Ramos (cell line): ENCODE measurements at regions not wholly inside any gene's neighbourhood (a gene's known extent, or its start where the extent isn't known, plus 50 kb on each side); places are given as distances from the start of the nearest gene placed in this dataset.
"Not testable (repeated sequence)": the region's sequence is repeated elsewhere in the genome, so short reads cannot be mapped to it uniquely, and the experiment has no call there.

ENCODE experiments used
- in situ Hi-C: fragments of 300-500 bp; cut with MboI; formaldehyde crosslinking; loops from one replicate; pipeline ENCODE4 v1.14.3; 2022; ENCODE audit warnings: low sequenced_read_pairs; ENCODE audit not compliant: unreplicated experiment

DNA sequence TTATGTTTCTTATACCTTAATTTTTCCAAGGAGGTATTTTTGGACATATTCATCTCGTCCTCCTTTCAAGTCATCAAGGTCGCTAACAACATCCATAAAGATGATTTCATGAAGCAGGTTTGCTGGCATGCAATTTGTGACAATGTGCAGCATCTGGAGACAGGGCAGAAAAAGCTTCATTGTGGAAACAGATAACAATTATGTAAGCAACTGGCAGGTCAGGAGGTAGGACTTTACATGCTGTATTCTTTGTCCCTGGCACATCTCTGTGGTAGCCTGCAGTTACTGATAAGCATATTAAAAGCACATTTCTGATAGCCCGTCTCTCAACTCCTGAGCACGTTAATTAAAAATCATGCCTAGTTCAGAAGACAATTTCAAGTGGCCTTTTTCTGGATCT lies 156.8 kb downstream of the LEPR start:
- in situ Hi-C loops, result no loop called here

DNA sequence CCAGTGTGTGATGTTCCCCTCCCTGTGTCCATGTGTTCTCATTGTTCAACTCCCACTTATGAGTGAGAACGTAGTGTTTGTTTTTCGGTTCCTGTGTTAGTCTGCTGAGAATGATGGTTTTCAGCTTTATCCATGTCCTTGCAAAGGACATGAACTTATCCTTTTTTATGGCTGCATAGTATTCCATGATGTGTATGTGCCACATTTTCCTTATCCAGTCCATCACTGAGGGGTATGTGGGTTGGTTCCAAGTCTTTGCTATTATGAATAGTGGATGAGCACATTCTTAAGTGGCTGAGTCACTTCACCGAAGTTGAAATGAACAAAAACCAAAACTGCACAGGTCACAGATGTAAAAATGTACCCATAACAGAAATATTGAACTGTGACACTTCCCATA lies 157.5 kb downstream of the LEPR start:
- in situ Hi-C loops, result not testable (repeated sequence)

DNA sequence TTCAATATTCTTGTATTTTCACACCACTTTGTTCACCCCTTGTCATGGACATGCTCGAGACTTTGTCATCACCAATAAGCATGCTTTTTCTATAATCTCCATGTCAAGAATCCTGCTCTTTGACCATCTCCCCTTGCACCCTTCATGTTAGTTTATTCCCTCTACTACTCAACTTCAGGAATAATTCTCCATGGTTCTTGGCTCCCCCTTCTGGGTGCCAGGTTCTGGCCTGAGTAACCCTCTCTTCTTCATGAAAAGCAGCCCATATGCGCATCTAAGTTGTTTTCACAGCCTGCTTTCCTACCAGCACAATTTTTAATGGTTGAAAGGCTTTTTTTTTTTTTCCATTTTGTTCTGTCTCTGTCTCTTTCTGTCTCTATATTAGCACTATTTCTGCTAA lies 160.7 kb downstream of the LEPR start:
- in situ Hi-C loops, result no loop called here

DNA sequence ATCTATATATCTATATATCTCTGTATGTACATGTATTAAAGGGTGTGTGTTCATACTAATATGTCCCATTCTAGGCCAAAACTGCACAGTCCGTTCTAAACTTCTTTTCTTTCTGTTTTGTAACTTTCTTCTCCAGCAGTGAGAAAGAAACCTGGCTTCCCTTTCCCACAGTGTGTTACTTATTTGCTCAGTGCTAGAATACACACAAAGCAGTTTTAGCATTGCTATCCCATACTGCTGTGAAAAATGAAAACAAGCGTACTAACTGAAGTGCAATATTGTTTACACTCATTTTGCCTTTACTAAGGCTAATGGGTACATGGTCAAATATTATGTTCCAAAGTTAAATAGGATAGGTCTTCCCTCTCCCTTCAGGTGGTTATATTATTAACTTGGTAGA lies 163.9 kb downstream of the LEPR start:
- in situ Hi-C loops, result no loop called here

DNA sequence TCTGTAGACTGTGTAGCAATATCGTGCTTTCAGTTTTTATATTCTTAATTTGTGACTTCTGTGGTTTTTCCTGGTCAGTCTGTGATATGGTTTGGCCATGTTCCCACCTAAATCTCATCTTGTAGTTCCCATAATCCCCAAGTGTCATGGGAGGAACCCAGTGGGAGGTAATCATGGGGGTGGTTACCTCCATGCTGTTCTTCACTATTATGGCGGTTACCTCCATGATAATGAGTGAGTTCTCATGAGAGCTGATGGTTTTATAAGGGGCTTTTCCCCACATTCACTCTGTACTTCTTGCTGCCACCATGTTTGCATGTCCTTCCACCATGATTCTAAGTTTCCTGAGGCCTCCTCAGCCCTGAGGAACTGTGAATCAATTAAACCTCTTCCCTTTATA lies 169.8 kb downstream of the LEPR start:
- in situ Hi-C loops, result no loop called here

DNA sequence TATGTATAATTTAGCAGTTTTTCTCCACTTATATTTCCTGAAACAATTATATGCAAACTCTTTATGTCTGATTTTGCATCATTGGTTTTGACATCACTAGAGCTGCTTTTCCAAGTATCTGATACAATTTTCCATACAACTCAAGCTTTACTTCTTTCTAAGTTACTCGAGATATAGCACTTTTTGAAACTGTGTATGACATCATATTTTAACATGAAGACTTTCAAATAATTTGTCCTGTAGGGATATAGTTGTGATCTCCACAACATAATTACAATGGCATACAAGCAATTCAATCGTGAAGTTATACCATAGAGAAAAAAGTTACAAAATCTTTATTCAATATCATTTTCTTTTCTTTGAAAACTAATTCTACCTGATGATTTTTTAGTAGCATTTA lies 173.0 kb downstream of the LEPR start:
- in situ Hi-C loops, result no loop called here

DNA sequence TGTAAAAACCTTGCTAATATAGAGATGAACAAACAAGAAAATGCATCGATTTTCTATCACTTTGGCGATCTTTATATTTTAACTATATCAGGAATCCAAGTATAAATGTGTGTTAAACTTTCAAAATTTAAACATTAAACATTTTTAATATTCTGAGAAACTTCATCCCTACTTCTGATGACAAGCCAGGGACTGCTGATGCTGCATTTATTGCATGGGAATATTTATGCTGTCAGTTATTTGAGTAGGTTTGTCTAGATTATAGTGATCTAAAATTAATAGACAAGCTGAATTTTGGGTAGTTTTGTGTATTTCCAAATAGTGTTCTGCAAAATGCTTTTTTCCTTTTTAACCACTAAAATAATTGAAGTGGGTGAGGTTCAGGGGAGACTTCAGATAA lies 175.3 kb downstream of the LEPR start:
- in situ Hi-C loops, result no loop called here

DNA sequence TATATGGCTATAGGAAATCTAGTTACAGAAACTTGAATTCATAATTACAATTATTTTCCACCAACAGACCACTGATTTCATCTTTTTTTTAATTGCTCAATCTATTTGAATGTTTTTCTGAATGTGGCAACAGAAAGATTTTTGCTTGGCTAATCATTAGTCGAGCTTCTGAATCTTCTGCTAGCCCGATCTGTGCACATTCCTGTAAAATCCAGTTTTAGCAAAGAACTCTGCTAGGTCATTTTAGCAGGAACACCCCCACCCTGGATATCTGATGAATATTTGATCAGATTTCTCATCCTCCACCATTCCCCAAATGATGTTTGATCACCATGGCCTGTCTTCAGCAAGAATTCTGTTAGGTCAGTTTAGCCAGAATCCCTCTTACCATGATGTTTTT lies 176.3 kb downstream of the LEPR start:
- in situ Hi-C loops, result no loop called here

DNA sequence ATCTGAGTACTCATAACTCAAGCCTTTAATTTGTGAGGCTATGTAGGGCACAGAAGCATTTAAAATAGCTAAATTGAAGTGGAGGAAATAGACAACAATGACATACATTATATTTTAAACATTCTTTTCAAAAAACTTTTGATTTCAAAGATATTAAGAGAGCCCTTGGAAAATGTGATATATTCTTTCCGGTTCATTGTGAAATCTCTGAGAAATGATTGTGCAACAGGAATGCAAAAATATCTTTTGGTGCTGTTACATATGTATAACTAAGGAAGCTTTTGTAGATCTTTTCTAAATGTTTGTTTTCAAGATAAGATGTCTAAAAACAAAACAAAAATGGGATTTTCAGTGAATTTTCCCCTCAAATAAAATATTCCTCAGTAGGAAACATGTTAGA lies 185.2 kb downstream of the LEPR start:
- in situ Hi-C loops, result no loop called here

DNA sequence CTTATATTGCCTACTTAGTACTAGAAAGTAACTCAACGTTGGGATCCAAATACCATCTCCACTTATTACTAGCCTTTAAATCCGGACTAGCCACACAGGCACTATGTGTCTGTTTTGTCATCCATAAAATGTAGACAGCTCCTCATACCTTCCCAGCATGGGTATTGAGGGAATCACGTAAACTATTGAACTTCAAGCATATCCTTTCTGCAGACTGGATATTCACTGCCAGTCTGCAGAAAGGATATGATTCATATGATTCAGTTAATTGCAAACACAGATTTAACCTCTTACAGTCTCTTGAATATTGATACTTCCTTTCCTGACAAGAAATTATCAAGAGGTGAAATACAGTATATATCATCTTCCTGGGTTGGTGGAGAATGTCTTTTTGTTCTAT lies 186.0 kb downstream of the LEPR start:
- in situ Hi-C loops, result no loop called here

DNA sequence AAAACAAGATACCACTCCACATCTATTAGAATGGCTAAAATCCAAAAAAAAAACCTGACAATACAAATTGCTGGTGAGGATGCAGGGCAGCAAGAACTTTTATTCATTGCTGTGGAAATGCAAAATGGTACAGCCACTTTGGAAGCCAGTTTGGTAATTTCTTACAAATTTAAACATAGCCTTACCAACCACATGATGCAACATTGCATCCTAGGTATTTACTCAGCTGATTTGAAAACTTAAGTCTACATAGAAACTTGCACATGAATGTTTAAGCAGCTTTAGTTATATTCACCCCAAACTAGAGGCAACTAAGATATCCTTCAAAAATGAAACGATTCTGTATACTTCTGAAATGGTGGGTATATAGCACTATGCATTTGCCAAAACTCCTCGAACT lies 178.8 kb upstream of the PDE4B start:
- in situ Hi-C loops, result no loop called here

DNA sequence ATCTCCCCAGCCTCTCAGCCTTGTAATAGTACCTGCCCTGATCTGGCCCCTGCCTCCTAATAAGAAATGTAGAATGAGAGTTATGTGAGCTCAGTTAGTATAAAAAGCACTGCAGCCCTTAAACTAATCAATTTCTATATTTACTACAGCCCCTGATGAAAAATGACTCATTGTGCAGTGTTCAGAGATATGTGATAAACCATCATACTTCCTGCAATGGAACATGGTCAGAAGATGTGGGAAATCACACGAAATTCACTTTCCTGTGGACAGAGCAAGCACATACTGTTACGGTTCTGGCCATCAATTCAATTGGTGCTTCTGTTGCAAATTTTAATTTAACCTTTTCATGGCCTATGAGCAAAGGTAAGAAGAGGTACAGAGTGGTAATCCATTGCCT lies 176.8 kb upstream of the PDE4B start:
- in situ Hi-C loops, result no loop called here

DNA sequence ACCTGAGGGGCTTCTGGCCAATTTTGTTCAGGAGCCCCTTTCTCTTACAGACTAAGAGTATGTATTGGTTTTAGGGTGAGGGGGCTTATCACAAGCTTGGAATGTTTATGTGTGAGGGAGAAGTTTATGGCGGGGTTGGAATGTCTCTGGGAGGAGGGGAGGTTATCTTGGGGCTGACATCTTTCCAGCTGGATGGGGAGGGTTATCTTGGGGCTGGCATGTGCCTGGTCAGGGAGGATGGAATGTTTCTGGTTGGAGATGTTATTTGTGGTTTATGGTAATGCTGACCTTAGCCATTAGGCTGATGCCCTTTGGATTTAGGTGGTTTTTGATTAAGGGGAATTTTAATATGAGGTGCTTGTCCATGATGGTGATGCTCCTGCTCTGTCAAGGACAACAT lies 171.0 kb upstream of the PDE4B start:
- in situ Hi-C loops, result not testable (repeated sequence)

DNA sequence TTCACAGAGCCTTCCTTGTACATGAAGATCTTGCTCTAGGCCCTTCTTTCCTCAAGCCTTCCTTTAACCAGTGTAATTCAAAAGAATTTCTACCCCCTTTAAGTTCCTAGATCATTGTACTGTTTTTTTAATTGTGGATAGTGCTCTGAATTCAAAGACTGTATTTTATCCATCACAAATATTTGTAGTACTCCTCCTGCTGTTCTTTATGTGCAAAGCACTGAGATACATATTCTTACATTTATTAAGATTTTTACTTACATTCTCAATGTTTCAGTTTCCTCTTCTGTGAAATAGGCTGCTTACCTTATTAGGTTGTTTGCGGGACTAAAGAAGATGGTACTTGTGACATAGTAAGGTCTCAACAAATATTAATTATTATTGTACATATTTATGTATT lies 168.8 kb upstream of the PDE4B start:
- in situ Hi-C loops, result no loop called here

DNA sequence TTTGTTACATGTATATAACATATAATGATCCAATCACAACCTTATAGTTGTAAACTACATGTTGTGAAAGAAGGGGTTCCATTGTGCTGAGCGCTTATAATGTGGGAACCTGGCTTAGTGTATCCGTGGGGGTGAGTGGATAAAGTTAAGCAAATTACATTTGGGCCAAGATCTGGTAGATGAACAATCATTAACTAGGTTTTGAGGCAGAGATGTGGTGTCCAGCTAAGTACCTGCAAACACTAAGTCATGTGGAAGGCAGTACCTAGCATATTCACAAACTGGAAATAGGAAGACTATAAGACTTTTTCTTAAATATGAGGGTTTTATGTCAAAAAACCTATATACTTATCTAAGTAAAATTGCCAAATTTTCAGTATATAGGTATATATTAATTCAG lies 167.2 kb upstream of the PDE4B start:
- in situ Hi-C loops, result no loop called here

DNA sequence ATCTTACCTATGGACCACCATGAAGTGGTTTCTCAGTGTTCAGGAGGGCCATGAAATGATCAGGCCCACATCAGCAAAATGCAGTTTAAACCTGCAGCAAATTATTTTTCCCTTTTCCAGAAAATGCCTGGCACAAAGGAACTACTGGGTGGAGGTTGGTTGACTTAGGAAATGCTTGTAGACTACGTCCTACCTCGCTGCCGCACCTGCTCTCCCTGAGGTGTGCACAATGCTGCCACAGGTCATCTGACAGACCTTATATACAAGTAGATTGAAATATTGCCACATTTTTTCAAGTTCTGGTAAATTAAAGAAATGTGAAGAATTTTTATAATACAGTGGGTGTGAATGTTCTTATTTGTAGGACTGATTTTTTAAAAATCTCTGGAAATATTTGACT lies 166.7 kb upstream of the PDE4B start:
- in situ Hi-C loops, result no loop called here

DNA sequence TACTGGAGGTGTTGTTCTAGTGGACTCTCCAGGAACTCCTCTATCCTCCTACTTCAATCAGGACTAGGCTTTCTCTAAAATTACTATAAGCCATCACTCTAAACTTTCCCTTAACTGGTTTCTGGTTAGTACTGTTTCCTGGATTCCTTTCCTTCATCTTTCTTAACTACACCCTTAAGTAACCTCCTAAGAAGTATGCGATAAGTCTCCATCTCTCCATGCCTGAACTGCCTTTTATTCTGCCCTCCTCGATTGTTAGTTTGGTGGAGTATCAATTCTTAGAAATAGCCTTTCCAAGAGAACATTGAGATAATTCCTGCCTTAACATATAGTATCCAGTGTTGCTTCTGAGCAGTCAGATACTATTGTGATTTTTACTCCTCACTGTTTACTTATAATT lies 162.9 kb upstream of the PDE4B start:
- in situ Hi-C loops, result no loop called here

DNA sequence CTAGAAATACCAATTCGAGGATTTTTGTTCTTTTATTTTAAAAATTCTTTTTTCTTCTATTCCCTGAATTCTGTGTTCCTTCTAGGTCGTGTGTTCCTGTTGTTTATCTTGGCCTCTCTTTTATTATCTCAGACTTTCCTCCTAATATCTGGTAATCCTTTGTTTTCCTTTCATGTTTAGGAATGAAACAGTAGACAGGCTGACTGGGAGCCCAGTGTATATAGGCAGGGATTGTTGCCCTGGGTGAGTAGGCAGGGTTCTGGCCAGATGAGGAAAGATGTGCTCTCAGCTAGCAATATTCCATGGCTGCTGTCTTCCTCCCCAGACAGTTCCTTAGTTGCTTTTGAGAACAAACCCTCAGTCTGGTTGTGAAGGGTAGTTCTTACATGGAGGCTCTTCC lies 161.8 kb upstream of the PDE4B start:
- in situ Hi-C loops, result no loop called here

DNA sequence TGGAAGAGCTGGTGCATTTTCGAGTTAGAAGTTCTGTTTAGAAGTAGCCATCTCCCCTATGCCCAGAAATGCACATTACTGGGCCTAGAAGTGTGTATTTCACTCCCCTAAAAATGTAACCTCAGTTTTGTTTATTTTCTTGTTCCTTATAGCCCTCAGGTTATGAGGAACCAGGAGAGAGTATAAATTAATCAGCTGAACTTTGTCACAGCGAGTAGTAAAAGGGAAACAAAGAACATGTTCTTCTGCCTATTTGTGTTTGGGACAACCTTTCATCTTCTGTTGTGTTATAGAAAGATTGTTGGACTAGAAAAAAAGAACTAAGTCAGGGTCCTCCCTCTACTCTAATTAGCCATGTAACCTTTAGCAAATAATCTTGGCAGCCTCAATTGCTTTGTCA lies 160.5 kb upstream of the PDE4B start:
- in situ Hi-C loops, result no loop called here

DNA sequence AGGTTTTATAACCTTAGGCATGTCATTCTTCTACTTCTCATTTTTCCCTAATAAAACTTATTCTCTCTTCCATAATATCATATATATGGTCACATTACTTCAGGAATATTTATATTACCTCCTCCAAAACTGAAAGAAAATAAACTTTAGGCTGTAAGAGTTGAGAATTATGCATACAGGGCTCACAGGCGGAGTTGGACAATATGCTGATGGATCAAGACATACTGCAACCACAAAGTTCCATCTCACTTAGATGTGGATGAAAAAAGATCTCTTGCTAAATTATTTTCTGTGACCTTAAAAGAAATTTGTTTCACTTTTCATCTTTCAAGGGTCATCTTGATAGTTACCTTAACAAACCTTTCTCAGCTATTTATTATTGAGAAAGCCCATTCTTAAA lies 152.6 kb upstream of the PDE4B start:
- in situ Hi-C loops, result no loop called here

DNA sequence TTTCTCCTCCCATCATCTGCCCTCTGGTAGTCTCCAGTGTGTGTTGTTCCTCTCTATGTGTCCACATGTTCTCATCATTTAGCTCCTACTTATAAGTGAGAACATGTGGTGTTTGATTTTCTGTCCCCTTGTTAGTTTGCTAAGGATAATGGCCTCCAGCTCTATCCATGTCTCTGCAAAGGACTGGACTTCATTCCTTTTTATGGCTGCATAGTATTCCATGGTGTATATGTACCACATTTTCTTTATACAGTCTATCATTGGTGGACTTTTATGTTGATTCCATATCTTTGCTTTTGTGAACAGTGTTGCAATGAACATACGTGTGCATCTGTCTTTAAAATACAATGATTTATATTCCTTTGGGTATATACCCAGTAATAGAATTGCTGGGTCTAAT lies 143.5 kb upstream of the PDE4B start:
- in situ Hi-C loops, result not testable (repeated sequence)

DNA sequence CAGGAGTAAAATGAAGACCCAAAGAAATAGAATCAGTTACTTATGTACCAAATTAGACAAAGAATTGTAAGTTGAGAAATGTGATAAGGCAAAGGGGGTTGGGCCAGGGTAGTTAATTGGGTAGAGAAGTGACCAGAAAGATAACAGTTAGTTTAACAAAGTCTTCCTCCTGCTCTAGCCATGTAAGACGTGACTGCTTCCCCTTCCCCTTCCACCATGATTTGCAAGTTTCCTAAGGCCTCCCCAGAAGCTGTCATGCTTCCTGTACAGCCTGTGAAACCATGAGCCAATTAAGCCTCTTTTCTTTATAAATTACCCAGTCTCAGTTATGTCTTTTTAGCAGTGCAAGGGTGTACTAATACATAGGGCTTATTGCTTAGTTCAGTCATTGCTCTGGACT lies 142.0 kb upstream of the PDE4B start:
- in situ Hi-C loops, result no loop called here

DNA sequence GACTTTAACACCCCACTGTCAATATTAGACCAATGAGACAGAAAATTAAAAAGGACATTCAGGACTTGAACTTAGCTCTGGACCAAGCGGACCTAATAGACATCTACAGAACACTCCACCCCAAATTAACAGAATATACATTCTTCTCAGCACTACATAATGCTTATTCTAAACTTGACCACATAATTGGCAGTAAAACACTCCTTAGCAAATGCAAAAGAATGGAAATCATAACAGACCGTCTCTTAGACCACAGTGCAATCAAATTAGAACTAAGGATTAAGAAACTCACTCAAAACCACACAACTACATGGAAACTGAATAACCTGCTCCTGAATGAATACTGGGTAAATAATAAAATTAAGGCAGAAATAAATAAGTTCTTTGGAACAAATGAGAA lies 138.2 kb upstream of the PDE4B start:
- in situ Hi-C loops, result not testable (repeated sequence)
